ENCODE measurements at regions not wholly inside any gene's neighbourhood (a gene's known extent, or its start where the extent isn't known, plus 50 kb on each side); places are given as distances from the start of the nearest gene placed in this dataset.

DNA sequence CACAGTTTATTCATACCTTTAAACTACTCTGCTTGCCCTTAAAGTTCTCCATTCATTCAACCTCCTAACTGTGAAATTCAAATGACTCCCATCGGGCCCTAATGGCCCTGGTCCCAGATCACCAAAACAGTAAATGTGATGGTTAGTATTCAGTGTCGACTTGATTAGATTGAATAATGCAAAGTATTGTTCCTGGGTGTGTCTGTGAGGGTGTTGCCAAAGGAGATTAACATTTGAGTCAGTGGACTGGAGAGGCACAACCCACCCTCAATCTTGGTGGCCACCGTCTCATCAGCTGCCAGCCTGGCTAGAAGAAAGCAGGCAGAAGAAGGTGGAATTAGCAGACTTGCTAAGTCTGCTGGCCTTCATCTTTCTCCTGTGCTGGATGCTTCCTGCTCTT is 80.1 kb upstream of the PLXNA4 start:
- ChIA-PET POLR2A (interaction anchor here (1.0 to 1.4 kb wide), 2 partner anchors 10 kb away, joined by 3 read pairs; no protein-coding TSS in a partner anchor), CTCF (interaction anchor here (2.9 kb wide), 1 partner anchor 10 kb away, joined by 21 read pairs; no protein-coding TSS in a partner anchor)
- peaks cover 8% of the 10 kb centered on the region for H3K9me3 Mint-ChIP-seq
- DNase-seq, result no peak
- peaks cover 38% of the 10 kb centered on the region for H3K4me1 Mint-ChIP-seq
- H3K4me3 Mint-ChIP-seq, result no peak overlapping the region
- no peaks in the 10 kb centered on the region for H3K27me3 Mint-ChIP-seq
- no peak overlapping the region for H3K27ac Mint-ChIP-seq
- H3K36me3 Mint-ChIP-seq (ENCODE audit: low read depth), result peaks cover 5% of the 10 kb centered on the region

DNA sequence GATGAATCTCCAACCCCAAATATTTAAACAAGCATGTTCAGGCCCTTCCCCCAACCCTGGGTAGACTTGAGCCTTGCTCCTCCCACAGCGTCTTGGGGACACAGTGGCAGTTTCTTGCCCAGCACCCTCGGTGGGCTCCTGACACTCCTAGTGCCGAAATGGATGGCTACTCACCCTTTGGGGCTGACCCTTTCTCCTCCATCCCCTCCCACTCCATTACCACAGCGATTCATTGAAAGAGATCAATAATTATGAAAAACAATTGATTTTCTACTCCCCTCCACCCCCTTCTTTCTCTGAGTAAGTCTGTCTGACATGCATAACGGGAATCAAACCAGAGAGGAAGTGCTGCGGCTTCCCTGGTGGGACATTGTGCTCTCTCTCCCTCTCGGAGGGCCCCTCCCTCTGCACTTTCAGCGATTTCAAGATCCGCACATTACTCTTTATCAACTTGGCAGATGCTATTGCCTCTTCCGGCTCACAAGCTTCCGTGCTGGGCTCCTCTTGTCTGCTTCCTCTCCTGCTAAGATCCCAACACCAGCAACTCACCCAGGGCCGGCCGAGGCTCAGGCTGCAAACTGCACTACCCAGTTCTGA is 79.0 kb upstream of the PLXNA4 start:
- Mint-ChIP-seq H3K4me1 (peaks cover 38% of the 10 kb centered on the region), H3K27ac (peak overlapping the region; percentile 80), H3K4me3 (peak overlapping the region; percentile 66), H3K27me3 (no peaks in the 10 kb centered on the region), H3K9me3 (peaks cover 8% of the 10 kb centered on the region), H3K36me3 (ENCODE audit: low read depth) (peaks cover 5% of the 10 kb centered on the region)
- ChIA-PET POLR2A (interaction anchor here (1.0 kb wide), 1 partner anchor 11 kb away, joined by 3 read pairs; no protein-coding TSS in a partner anchor), CTCF (interaction anchor here (0.7 to 2.9 kb wide), 6 partner anchors 11 to 137 kb away, joined by 3 to 21 read pairs (median 5); no protein-coding TSS in a partner anchor)
- peak; percentile 73 for DNase-seq

DNA sequence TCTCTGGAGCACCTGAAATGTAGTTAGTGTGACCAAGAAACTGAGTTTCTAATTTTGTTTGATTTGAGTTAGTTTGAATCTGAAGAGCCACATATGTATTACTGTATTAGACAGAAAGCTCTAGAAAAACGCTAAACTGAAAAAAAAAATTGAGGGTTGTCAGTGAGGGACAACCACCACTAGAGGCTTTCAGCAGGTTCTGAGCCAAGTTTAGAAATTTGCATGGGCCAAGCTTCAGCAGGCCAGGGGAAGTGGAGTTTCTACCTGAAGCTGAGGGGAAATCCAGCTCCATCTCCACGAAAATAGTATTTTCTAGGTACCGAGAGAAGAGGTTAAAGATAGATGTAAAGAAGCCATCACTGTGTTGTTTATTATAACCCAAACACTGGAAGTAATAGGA is 77.9 kb upstream of the PLXNA4 start:
- peaks cover 38% of the 10 kb centered on the region for H3K4me1 Mint-ChIP-seq
- ChIA-PET POLR2A (no interaction called here), CTCF (interaction anchor here (0.8 to 2.9 kb wide), 4 partner anchors 10 to 336 kb away, joined by 3 to 21 read pairs (median 7); no protein-coding TSS in a partner anchor)
- H3K9me3 Mint-ChIP-seq, result peaks cover 7% of the 10 kb centered on the region
- H3K4me3 Mint-ChIP-seq, result no peak overlapping the region
- DNase-seq, result no peak
- H3K36me3 Mint-ChIP-seq (ENCODE audit: low read depth), result peaks cover 5% of the 10 kb centered on the region
- H3K27ac Mint-ChIP-seq, result peak overlapping the region; percentile 56
- no peaks in the 10 kb centered on the region for H3K27me3 Mint-ChIP-seq

- DNase-seq, result no peak
- ChIA-PET POLR2A (no interaction called here), CTCF (interaction anchor here (0.6 to 2.9 kb wide), 4 partner anchors 10 to 335 kb away, joined by 3 to 21 read pairs (median 7); no protein-coding TSS in a partner anchor)
- H3K9me3 Mint-ChIP-seq, result peaks cover 7% of the 10 kb centered on the region
- no peak overlapping the region for H3K27ac Mint-ChIP-seq
- no peaks in the 10 kb centered on the region for H3K27me3 Mint-ChIP-seq
- H3K4me1 Mint-ChIP-seq, result peaks cover 38% of the 10 kb centered on the region
- no peak overlapping the region for H3K4me3 Mint-ChIP-seq
- H3K36me3 Mint-ChIP-seq (ENCODE audit: low read depth), result peaks cover 5% of the 10 kb centered on the region
These were observed 77.2 kb upstream of the PLXNA4 start for GRCh38 chr7:132653366-132653930.

- Mint-ChIP-seq H3K27me3 (no peaks in the 10 kb centered on the region), H3K4me1 (peaks cover 33% of the 10 kb centered on the region), H3K36me3 (ENCODE audit: low read depth) (peaks cover 5% of the 10 kb centered on the region), H3K27ac (no peak overlapping the region), H3K9me3 (peaks cover 7% of the 10 kb centered on the region), H3K4me3 (no peak overlapping the region)
- CTCF ChIA-PET, result interaction anchor here (0.6 kb wide), 1 partner anchor 334 kb away, joined by 3 read pairs; no protein-coding TSS in a partner anchor
- POLR2A ChIA-PET, result no interaction called here
- no peak for DNase-seq
These were observed 76.2 kb upstream of the PLXNA4 start for GRCh38 chr7:132652507-132652906.

GRCh38 chr7:132650498-132650897 is 74.2 kb upstream of the PLXNA4 start:
- Mint-ChIP-seq H3K36me3 (ENCODE audit: low read depth) (peaks cover 5% of the 10 kb centered on the region), H3K4me3 (no peak overlapping the region), H3K4me1 (peaks cover 16% of the 10 kb centered on the region), H3K27ac (no peak overlapping the region), H3K9me3 (peaks cover 7% of the 10 kb centered on the region), H3K27me3 (no peaks in the 10 kb centered on the region)
- no peak for DNase-seq
- CTCF ChIA-PET, result no interaction called here
- POLR2A ChIA-PET, result no interaction called here

DNA sequence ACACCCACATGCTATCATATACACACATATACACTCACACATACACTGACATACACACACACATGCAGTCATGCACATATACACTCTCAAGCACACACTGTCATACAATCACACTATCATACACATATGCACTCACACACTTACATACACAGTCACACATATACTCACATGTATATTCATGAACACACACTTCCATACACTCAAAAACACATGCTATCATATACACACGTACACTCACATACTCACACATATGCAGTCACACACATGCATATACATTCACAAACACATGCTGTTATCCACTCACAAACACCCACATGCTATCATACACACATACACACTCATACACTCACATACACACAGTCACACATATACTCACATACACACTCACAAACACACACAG is 71.0 kb upstream of the PLXNA4 start:
- no peak overlapping the region for H3K4me3 Mint-ChIP-seq
- peaks cover 1% of the 10 kb centered on the region for H3K27me3 Mint-ChIP-seq
- ChIA-PET POLR2A (no interaction called here), CTCF (no interaction called here)
- DNase-seq, result no peak
- no peaks in the 10 kb centered on the region for H3K4me1 Mint-ChIP-seq
- H3K27ac Mint-ChIP-seq, result no peak overlapping the region
- H3K9me3 Mint-ChIP-seq, result peaks cover 3% of the 10 kb centered on the region
- H3K36me3 Mint-ChIP-seq (ENCODE audit: low read depth), result peaks cover 2% of the 10 kb centered on the region

DNA sequence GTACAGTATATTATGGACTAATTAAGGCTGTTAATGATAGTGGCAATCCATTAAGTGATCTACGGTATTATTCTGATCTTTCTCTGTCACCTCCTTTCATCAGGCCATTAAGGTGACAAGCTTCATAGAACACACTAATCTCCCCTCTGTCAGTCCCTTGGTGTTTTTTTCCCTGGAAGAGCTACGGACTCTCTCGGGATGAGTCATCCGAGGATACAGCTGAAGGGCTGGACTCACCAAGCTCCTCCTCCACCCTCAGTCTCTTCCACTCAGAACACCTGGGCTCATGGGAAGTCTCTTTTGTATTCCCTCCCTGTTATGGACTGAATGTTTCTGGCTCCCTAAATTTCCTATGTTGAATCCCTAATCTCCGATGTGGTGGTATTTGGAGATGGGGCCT is 69.8 kb upstream of the PLXNA4 start:
- no peaks in the 10 kb centered on the region for H3K9me3 Mint-ChIP-seq
- no peak overlapping the region for H3K27ac Mint-ChIP-seq
- POLR2A ChIA-PET, result no interaction called here
- CTCF ChIA-PET, result no interaction called here
- no peaks in the 10 kb centered on the region for H3K4me1 Mint-ChIP-seq
- H3K36me3 Mint-ChIP-seq (ENCODE audit: low read depth), result no peaks in the 10 kb centered on the region
- H3K27me3 Mint-ChIP-seq, result peaks cover 3% of the 10 kb centered on the region
- no peak for DNase-seq
- no peak overlapping the region for H3K4me3 Mint-ChIP-seq

DNA sequence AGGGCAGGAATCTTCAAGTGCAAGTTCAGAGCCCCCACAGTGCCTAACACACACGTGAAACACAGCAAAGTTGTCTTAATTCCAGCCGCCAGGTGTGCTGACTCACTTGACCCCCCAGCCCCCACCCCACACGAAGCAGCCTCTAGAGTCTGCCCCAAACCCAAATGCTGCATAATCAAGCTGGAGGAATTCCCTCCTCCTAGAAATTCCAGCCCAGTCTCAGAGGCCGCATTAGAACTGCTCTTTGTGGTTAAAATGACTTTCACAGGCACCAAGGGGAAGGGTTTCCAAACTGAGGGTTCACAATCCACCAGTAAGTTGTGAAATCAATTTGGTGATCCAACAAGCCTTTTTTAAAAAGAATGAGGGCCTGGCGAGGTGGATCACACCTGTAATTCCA is 67.0 kb upstream of the PLXNA4 start:
- peaks cover 3% of the 10 kb centered on the region for H3K27me3 Mint-ChIP-seq
- no peaks in the 10 kb centered on the region for H3K9me3 Mint-ChIP-seq
- H3K4me1 Mint-ChIP-seq, result no peaks in the 10 kb centered on the region
- no peak overlapping the region for H3K4me3 Mint-ChIP-seq
- H3K36me3 Mint-ChIP-seq (ENCODE audit: low read depth), result no peaks in the 10 kb centered on the region
- no peak overlapping the region for H3K27ac Mint-ChIP-seq
- no peak for DNase-seq
- ChIA-PET POLR2A (no interaction called here), CTCF (interaction anchor here (1.6 kb wide), 1 partner anchor 11 kb away, joined by 7 read pairs; no protein-coding TSS in a partner anchor)

GRCh38 chr7:132641238-132641637 is 65.0 kb upstream of the PLXNA4 start:
- H3K4me3 Mint-ChIP-seq, result no peak overlapping the region
- ChIA-PET CTCF (no interaction called here), POLR2A (no interaction called here)

DNA sequence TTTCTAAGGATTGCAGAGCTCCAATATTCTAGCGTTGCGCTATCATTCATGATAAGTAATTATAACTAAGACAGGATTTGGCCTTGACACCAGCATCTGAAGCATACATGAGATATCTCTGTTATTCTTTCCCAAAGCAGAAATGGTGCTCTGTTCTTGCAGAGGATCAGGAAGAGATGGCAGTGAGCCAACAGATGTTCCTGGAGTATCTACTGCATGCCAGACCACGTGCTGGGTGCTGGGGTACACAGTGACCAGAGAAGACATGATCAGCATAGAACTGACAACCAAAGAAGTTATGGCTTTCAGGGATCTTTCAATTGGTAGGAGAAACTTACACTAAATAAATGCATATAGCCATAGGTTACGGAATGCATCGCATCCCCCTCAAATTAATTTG is 63.7 kb upstream of the PLXNA4 start:
- Mint-ChIP-seq H3K4me3 (no peak overlapping the region), H3K9me3 (no peaks in the 10 kb centered on the region), H3K4me1 (no peaks in the 10 kb centered on the region), H3K27ac (no peak overlapping the region), H3K27me3 (peaks cover 3% of the 10 kb centered on the region), H3K36me3 (ENCODE audit: low read depth) (no peaks in the 10 kb centered on the region)
- POLR2A ChIA-PET, result no interaction called here
- DNase-seq, result no peak
- CTCF ChIA-PET, result interaction anchor here (0.6 kb wide), 1 partner anchor 16 kb away, joined by 3 read pairs; no protein-coding TSS in a partner anchor

More at GRCh38 chr7:132641238-132641637, 65.0 kb upstream of the PLXNA4 start:
- Mint-ChIP-seq H3K9me3 (no peaks in the 10 kb centered on the region), H3K4me1 (no peaks in the 10 kb centered on the region), H3K27me3 (peaks cover 3% of the 10 kb centered on the region), H3K36me3 (ENCODE audit: low read depth) (no peaks in the 10 kb centered on the region), H3K27ac (no peak overlapping the region)
- DNase-seq, result no peak

GRCh38 chr7:132638000-132638399 is 61.7 kb upstream of the PLXNA4 start:
- Mint-ChIP-seq H3K27me3 (peaks cover 3% of the 10 kb centered on the region), H3K4me1 (no peaks in the 10 kb centered on the region), H3K27ac (no peak overlapping the region), H3K9me3 (no peaks in the 10 kb centered on the region), H3K36me3 (ENCODE audit: low read depth) (no peaks in the 10 kb centered on the region), H3K4me3 (no peak overlapping the region)
- ChIA-PET CTCF (interaction anchor here (0.6 kb wide), 1 partner anchor 959 kb away, joined by 3 read pairs; no protein-coding TSS in a partner anchor), POLR2A (no interaction called here)
- no peak for DNase-seq

DNA sequence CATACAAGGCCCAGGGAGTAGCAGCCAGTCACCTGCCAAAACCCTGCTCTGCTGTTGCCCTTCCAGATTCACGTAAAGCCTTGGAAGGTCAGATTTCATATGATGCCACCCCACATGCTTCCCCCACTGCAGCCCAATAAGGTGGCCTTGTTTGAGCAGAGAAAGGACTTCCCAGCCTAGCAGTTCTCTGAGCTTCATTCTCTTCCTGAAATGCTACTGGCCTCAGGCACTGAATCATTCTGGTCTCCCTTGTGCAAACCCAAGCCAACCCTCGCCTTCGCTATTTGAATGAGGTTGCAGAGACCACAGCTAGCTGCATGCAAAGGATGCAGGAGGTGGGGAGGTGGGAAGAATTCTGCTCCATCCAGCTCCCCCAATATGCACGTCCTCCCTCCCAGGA is 60.3 kb upstream of the PLXNA4 start:
- Mint-ChIP-seq H3K27ac (no peak overlapping the region), H3K9me3 (no peaks in the 10 kb centered on the region)

GRCh38 chr7:132635127-132635526 is 58.9 kb upstream of the PLXNA4 start:
- no peak overlapping the region for H3K27ac Mint-ChIP-seq
- CTCF ChIA-PET, result no interaction called here

More for the DNA sequence above, 60.3 kb upstream of the PLXNA4 start:
- no peaks in the 10 kb centered on the region for H3K36me3 Mint-ChIP-seq (ENCODE audit: low read depth)
- H3K4me1 Mint-ChIP-seq, result no peaks in the 10 kb centered on the region
- ChIA-PET POLR2A (no interaction called here), CTCF (no interaction called here)
- DNase-seq, result no peak
- H3K27me3 Mint-ChIP-seq, result no peaks in the 10 kb centered on the region
- H3K4me3 Mint-ChIP-seq, result no peak overlapping the region

More at GRCh38 chr7:132635127-132635526, 58.9 kb upstream of the PLXNA4 start:
- Mint-ChIP-seq H3K9me3 (no peaks in the 10 kb centered on the region), H3K4me3 (no peak overlapping the region), H3K4me1 (no peaks in the 10 kb centered on the region), H3K27me3 (no peaks in the 10 kb centered on the region), H3K36me3 (ENCODE audit: low read depth) (no peaks in the 10 kb centered on the region)
- POLR2A ChIA-PET, result interaction anchor here (0.9 kb wide), 1 partner anchor 31 kb away, joined by 4 read pairs; no protein-coding TSS in a partner anchor
- DNase-seq, result no peak
